PC-3 (cell line): ENCODE measurements at regions not wholly inside any gene's neighbourhood (a gene's known extent, or its start where the extent isn't known, plus 50 kb on each side); places are given as distances from the start of the nearest gene placed in this dataset.
"Not testable (repeated sequence)": the region's sequence is repeated elsewhere in the genome, so short reads cannot be mapped to it uniquely, and the experiment has no call there.

Source experiments
- ATAC-seq: fragments of 200-7000 bp; cut with Tn5 transposase; 2 replicates; pipeline ENCODE4 v1.9.1; 2020; ENCODE audit warnings: mild to moderate bottlenecking, moderate library complexity
- BruUV-seq: library from RNA; stranded (reverse); fragments of 400-500 nt; replicated peaks from 2 replicates; lab custom pipeline; 2021; lab: Mats Ljungman, UMichigan
- CTCF ChIA-PET: fragments of 300-600 bp; sonication (Branson Sonifier 250); formaldehyde crosslinking; loops from one replicate; lab custom pipeline; 2022; ENCODE audit warnings: antibody characterized with exemption; lab: Charles Lee
- POLR2A ChIA-PET: fragments of 300-600 bp; sonication (Branson Sonifier 250); formaldehyde crosslinking; loops from one replicate; lab custom pipeline; 2022; ENCODE audit warnings: antibody characterized with exemption; ENCODE audit not compliant: unreplicated experiment; lab: Charles Lee
- DNase-seq: peaks from one replicate; pipeline ENCODE4 v3.0.0-alpha.2; 2015
- H2AFZ ChIP-seq: fragments of 300-600 bp; sonication (generic); 2 replicates; pipeline ENCODE4 v1.6.0; 2016; ENCODE audit warnings: antibody characterized with exemption, low read length
- H3F3A ChIP-seq: fragments of 300-600 bp; sonication (generic); one replicate; pipeline ENCODE4 v1.6.0; 2017; ENCODE audit warnings: antibody characterized with exemption, low read length, control low read depth, mild to moderate bottlenecking; ENCODE audit not compliant: unreplicated experiment
- H3K27ac ChIP-seq: fragments of 300-600 bp; sonication (generic); 2 replicates; pipeline ENCODE4 v1.5.1; 2016; ENCODE audit warnings: mild to moderate bottlenecking, low read length
- H3K27me3 ChIP-seq: fragments of 300-600 bp; sonication (generic); 2 replicates; pipeline ENCODE4 v1.6.1; 2016; ENCODE audit warnings: low read length, mixed read lengths
- H3K36me3 ChIP-seq: fragments of 300-600 bp; sonication (generic); 2 replicates; pipeline ENCODE4 v1.6.1; 2016; ENCODE audit warnings: low read depth, mixed run types, low read length, mixed read lengths
- H3K4me1 ChIP-seq: fragments of 300-600 bp; sonication (generic); 2 replicates; pipeline ENCODE4 v1.5.1; 2016; ENCODE audit warnings: low read length; ENCODE audit not compliant: insufficient read depth
- H3K4me2 ChIP-seq: fragments of 300-600 bp; sonication (generic); 2 replicates; pipeline ENCODE4 v1.6.0; 2016; ENCODE audit warnings: low read length
- H3K4me3 ChIP-seq: fragments of 300-600 bp; sonication (generic); 2 replicates; pipeline ENCODE4 v1.5.1; 2016; ENCODE audit warnings: mild to moderate bottlenecking, low read length, mixed read lengths
- H3K79me2 ChIP-seq: fragments of 300-600 bp; sonication (generic); 2 replicates; pipeline ENCODE4 v1.6.1; 2017; ENCODE audit warnings: low read length, mixed read lengths
- H3K9ac ChIP-seq: fragments of 300-600 bp; sonication (generic); 2 replicates; pipeline ENCODE4 v1.6.0; 2016; ENCODE audit warnings: mild to moderate bottlenecking, low read length
- H3K9me2 ChIP-seq: fragments of 300-600 bp; sonication (generic); replicated peaks from 2 replicates; pipeline ENCODE4 v1.6.1; 2016; ENCODE audit warnings: mixed run types, low read length, mixed read lengths
- H3K9me3 ChIP-seq: fragments of 300-600 bp; sonication (generic); 2 replicates; pipeline ENCODE4 v1.6.1; 2016; ENCODE audit warnings: low read length, mixed read lengths
- H4K20me1 ChIP-seq: fragments of 300-600 bp; sonication (generic); 2 replicates; pipeline ENCODE4 v1.6.1; 2016; ENCODE audit warnings: low read length, mixed read lengths
- EZH2 ChIP-seq: fragments of 300-600 bp; sonication (generic); IDR thresholded peaks from one replicate; pipeline ENCODE4 v1.6.1; 2017; ENCODE audit warnings: antibody characterized with exemption, mild to moderate bottlenecking, low read length; ENCODE audit not compliant: unreplicated experiment
- EZH2phosphoT487 ChIP-seq: fragments of 300-600 bp; sonication (generic); IDR thresholded peaks from 2 replicates; pipeline ENCODE4 v1.6.1; 2018; ENCODE audit warnings: mild to moderate bottlenecking, antibody characterized with exemption, low read length, borderline replicate concordance
- intact Hi-C: fragments of 100-400 bp; cut with micrococcal nuclease; formaldehyde crosslinking; loops from 2 replicates; pipeline ENCODE4 v1.9.0; 2023
- TF ChIP-seq, protein P1 (sequence below): fragments of 300-600 bp; sonication (generic); conservative IDR thresholded peaks from 2 replicates; pipeline ENCODE4 v1.5.1; 2017; ENCODE audit warnings: antibody characterized with exemption, low read depth, mild to moderate bottlenecking, low read length

DNA sequence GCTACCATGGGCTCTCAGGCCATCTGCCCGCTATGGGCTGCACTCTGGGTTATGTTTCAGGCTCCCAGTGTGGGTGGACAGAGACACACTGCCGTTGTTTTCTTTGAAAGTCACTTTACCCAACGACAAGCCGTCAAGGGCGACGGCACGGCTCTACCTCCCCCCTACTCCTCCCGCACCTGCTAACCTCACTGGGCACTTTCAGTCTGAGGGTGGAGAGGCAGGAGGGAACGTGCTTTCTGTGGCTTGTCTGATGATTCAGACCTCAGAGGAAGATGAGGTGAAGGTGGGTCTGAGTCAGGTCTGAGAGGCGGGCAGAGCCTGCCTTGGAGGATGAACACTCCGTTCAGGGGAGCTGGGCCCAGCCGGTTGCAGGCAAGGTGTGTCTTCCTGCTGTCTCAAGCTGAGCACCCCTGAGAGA, 147.6 kb upstream of the HDAC4 start:
- no peak overlapping the region for H3K4me3 ChIP-seq
- H3K9me2 ChIP-seq = no peaks in the 10 kb centered on the region
- no TSS peak for BruUV-seq
- no peaks in the 10 kb centered on the region for H3F3A ChIP-seq
- no peak for TF ChIP-seq EZH2
- TF ChIP-seq, protein P1, sequence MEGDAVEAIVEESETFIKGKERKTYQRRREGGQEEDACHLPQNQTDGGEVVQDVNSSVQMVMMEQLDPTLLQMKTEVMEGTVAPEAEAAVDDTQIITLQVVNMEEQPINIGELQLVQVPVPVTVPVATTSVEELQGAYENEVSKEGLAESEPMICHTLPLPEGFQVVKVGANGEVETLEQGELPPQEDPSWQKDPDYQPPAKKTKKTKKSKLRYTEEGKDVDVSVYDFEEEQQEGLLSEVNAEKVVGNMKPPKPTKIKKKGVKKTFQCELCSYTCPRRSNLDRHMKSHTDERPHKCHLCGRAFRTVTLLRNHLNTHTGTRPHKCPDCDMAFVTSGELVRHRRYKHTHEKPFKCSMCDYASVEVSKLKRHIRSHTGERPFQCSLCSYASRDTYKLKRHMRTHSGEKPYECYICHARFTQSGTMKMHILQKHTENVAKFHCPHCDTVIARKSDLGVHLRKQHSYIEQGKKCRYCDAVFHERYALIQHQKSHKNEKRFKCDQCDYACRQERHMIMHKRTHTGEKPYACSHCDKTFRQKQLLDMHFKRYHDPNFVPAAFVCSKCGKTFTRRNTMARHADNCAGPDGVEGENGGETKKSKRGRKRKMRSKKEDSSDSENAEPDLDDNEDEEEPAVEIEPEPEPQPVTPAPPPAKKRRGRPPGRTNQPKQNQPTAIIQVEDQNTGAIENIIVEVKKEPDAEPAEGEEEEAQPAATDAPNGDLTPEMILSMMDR = no peak
- TF ChIP-seq EZH2phosphoT487 = no peak
- no peak overlapping the region for H3K9ac ChIP-seq
- H3K9me3 ChIP-seq = no peaks in the 10 kb centered on the region
- ChIA-PET POLR2A (no interaction called here), CTCF (no interaction called here)
- intact Hi-C loops = no loop called here
- no peak for ATAC-seq
- H3K79me2 ChIP-seq = no peaks in the 10 kb centered on the region
- peaks cover 50% of the 10 kb centered on the region for H3K27me3 ChIP-seq
- peaks cover 4% of the 10 kb centered on the region; the same call in 1 of the 2 replicates for H3K4me1 ChIP-seq
- H3K4me2 ChIP-seq = peak overlapping the region; percentile 16; the same call in 1 of the 2 replicates
- H2AFZ ChIP-seq = no peak overlapping the region
- peak; percentile 58 for DNase-seq
- no peaks in the 10 kb centered on the region for H4K20me1 ChIP-seq
- H3K36me3 ChIP-seq = no peaks in the 10 kb centered on the region
- H3K27ac ChIP-seq = no peak overlapping the region

DNA sequence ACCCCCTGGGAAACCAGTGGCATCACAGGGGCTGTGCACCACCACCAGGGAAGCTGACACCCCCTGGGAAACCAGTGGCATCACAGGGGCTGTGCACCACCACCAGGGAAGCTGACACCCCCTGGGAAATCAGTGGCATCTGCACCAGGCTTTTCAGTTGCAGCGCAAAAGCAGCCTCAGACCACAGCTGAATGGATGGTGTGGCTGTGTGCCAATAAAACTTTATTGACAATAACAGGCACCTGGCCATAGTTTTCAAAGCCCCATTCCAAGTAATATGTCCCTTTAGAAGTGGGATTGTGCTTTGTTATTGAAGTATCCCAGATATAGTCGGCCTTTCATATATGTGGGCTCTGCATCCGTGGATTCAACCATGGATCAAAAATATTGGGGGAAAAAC, 146.3 kb upstream of the HDAC4 start:
- H4K20me1 ChIP-seq, H3K79me2 ChIP-seq, H3K27ac ChIP-seq, H3K9me3 ChIP-seq, CTCF ChIA-PET, H3K4me3 ChIP-seq, H3K36me3 ChIP-seq, H3K9me2 ChIP-seq, H3F3A ChIP-seq, DNase-seq, BruUV-seq, intact Hi-C loops, H3K9ac ChIP-seq, ATAC-seq, H3K4me1 ChIP-seq, H2AFZ ChIP-seq, H3K4me2 ChIP-seq, POLR2A ChIA-PET: not testable (repeated sequence)
- peaks cover 52% of the 10 kb centered on the region for H3K27me3 ChIP-seq

DNA sequence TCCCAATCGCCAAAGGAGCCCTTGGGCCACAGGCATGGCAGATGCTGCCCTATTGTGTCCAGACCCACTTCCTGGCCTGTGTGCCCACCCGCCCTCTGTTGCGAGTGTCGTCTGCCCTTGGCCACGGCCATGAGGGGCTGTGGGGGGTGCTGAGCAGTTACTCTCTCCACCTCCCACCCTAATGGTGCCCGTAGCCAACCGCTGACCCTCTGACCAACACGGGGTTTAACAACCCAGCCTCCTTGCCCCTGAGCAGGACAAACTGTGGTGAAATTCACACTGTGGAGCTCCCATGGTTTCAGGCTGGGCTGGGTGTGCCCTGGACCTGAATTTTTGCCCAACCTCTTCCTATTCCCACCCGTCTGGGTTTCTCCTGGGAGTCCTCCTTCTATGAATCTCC, 145.7 kb upstream of the HDAC4 start:
- no peak for ATAC-seq
- POLR2A ChIA-PET = no interaction called here

More for the DNA sequence above, 145.7 kb upstream of the HDAC4 start:
- CTCF ChIA-PET = no interaction called here
- H3K79me2 ChIP-seq = no peaks in the 10 kb centered on the region
- no peaks in the 10 kb centered on the region for H4K20me1 ChIP-seq
- H3K27ac ChIP-seq = no peak overlapping the region
- BruUV-seq = no TSS peak
- H3K4me2 ChIP-seq = no peak overlapping the region
- no peak for DNase-seq
- H3K4me1 ChIP-seq = peaks cover 4% of the 10 kb centered on the region; the same call in 1 of the 2 replicates
- no peak overlapping the region for H3K9ac ChIP-seq
- no peak overlapping the region for H3K4me3 ChIP-seq
- peaks cover 58% of the 10 kb centered on the region for H3K27me3 ChIP-seq
- H2AFZ ChIP-seq = no peak overlapping the region
- intact Hi-C loops = no loop called here
- H3K9me3 ChIP-seq = no peaks in the 10 kb centered on the region
- H3K9me2 ChIP-seq = no peaks in the 10 kb centered on the region
- TF ChIP-seq, protein P1 = no peak
- TF ChIP-seq EZH2phosphoT487 (no peak), EZH2 (no peak)
- no peaks in the 10 kb centered on the region for H3K36me3 ChIP-seq
- no peaks in the 10 kb centered on the region for H3F3A ChIP-seq
